ENCODE measurements at regions not wholly inside any gene's neighbourhood (a gene's known extent, or its start where the extent isn't known, plus 50 kb on each side); places are given as distances from the start of the nearest gene placed in this dataset.

GRCh38 chr14:35236806-35237205, 55.4 kb upstream of the PSMA6 start:
- no peak overlapping the region for H3K27ac ChIP-seq
- TF ChIP-seq CTCF (conservative IDR thresholded peaks at IDR 0.05): no peak

GRCh38 chr14:35240231-35240630, 52.0 kb upstream of the PSMA6 start:
- no peak for TF ChIP-seq CTCF (conservative IDR thresholded peaks at IDR 0.05)
- H3K27ac ChIP-seq: no peak overlapping the region

All from VCaP (cell line).